ENCODE measurements at regions not wholly inside any gene's neighbourhood (a gene's known extent, or its start where the extent isn't known, plus 50 kb on each side); places are given as distances from the start of the nearest gene placed in this dataset.

DNA sequence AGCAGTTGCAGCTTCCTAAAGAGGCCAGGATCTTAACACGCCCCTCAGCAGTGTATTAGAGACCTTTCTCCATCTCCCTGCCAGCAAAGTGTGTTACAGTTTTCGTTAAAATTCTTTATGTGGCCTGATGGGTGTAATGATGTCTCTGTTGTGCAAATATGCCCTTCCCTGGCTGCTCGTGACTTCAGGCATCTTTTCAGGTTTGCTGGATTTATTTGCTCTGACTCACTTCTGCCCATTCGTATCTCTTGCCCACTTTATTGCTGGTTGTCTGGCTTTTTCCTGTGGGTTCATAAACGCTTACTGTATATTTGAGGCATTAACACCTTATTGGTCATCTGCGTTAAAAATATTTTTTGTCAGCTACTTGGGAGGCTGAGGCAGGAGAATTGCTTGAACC, 134.5 kb downstream of the ASB1 start:
- H3K27ac ChIP-seq: no peak overlapping the region
- no peak for DNase-seq (ENCODE audit: low spot score)
- H3K4me3 ChIP-seq: no peak overlapping the region
- TF ChIP-seq, protein P1, sequence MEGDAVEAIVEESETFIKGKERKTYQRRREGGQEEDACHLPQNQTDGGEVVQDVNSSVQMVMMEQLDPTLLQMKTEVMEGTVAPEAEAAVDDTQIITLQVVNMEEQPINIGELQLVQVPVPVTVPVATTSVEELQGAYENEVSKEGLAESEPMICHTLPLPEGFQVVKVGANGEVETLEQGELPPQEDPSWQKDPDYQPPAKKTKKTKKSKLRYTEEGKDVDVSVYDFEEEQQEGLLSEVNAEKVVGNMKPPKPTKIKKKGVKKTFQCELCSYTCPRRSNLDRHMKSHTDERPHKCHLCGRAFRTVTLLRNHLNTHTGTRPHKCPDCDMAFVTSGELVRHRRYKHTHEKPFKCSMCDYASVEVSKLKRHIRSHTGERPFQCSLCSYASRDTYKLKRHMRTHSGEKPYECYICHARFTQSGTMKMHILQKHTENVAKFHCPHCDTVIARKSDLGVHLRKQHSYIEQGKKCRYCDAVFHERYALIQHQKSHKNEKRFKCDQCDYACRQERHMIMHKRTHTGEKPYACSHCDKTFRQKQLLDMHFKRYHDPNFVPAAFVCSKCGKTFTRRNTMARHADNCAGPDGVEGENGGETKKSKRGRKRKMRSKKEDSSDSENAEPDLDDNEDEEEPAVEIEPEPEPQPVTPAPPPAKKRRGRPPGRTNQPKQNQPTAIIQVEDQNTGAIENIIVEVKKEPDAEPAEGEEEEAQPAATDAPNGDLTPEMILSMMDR (IDR thresholded peaks at IDR 0.05): no peak

DNA sequence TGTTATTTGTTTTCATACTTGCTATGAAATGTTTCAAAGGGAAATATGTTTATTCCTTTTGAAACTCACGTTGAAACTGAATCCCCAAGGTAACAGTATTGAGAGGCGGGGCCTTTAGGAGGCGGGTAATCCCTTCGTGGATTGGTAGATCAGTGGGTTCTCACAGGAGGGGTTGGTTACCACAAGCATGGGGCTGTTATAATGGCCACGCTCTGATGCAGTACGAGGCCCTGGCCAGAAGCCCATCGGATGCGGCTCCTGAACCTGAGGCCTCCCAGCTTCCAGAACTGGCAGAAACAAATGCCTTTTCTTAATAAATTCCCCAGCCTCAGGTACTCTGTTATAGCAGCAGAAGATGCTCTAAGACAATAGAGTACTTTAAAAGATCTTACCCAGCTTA, 135.7 kb downstream of the ASB1 start:
- no peak for DNase-seq (ENCODE audit: low spot score)
- no peak overlapping the region for H3K4me3 ChIP-seq
- TF ChIP-seq, protein P1 (IDR thresholded peaks at IDR 0.05): no peak
- no peak overlapping the region for H3K27ac ChIP-seq

DNA sequence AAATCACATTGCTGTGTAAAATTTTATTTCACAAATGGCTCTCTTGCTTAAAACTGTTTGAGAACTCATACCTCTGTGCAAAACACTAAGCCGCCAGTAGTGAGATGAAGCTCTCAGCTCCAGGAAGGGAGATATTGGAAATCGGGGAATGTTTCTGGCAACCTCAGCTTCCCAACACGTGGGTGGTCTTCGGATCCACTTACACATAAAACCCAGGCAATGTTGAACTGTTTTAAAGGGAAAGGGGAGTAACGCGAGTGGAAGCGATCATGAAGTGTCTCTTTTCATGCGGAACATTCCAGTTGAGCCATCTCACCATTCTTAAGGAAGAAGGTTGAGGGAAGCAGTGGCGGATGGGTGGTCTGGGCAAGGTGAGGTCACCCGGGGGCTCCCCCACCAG, 136.8 kb downstream of the ASB1 start:
- DNase-seq (ENCODE audit: low spot score): no peak
- TF ChIP-seq, protein P1 (IDR thresholded peaks at IDR 0.05): no peak
- H3K27ac ChIP-seq: no peak overlapping the region
- H3K4me3 ChIP-seq: no peak overlapping the region

DNA sequence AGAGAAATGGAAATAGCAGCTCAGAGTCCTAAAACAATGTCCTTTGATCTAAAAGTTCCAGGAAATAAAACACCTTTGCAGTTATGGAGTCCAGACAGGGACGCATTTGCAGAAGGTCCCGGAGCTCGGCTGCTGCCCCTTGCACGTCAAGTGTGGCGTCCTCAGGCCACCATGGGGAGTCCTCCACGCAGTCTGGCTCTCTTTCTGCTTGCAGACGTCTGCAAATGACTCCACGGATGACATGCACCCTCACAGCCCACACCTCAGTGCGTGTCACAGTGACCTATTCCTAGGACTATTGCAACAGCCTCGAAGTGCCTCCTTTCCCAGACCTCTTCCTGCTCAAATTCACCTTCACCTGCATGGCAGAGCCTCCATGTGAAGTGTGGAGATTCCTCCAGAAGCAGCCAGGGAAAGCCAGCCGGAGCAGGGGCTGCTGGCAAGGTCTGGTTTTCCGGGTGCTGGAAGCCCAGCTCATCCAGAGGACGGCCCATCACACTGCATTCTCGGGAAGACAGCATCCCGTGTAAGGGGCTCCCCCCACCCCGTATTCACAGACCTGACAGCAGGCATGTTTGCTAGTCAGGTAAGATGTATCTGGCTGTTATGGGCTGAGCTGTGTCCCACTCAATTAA, 137.7 kb downstream of the ASB1 start:
- Histone ChIP-seq H3K27ac (no peak overlapping the region), H3K4me3 (no peak overlapping the region)
- no peak for DNase-seq (ENCODE audit: low spot score)
- TF ChIP-seq, protein P1 (IDR thresholded peaks at IDR 0.05): no peak

DNA sequence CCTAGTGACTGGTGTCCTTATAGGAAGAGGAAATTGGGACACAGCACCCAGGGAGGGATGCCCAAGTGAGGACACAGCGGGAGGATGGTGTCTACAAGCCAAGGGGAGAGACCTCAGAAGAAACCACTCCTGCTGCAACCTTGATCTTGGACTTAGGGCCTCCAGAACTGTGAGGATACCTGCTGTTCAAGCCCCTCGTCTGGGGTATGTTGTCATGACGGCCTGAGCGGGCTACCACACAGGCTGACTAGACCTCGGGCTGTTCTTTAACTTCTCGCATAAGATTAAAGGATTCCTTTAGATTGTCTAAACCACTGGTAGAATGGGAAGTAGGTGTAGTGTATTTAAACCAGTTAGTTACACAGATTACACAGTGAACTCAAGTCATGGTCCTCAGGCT, 138.3 kb downstream of the ASB1 start:
- Histone ChIP-seq H3K27ac (no peak overlapping the region), H3K4me3 (no peak overlapping the region)
- DNase-seq (ENCODE audit: low spot score): no peak
- TF ChIP-seq, protein P1 (IDR thresholded peaks at IDR 0.05): no peak

DNA sequence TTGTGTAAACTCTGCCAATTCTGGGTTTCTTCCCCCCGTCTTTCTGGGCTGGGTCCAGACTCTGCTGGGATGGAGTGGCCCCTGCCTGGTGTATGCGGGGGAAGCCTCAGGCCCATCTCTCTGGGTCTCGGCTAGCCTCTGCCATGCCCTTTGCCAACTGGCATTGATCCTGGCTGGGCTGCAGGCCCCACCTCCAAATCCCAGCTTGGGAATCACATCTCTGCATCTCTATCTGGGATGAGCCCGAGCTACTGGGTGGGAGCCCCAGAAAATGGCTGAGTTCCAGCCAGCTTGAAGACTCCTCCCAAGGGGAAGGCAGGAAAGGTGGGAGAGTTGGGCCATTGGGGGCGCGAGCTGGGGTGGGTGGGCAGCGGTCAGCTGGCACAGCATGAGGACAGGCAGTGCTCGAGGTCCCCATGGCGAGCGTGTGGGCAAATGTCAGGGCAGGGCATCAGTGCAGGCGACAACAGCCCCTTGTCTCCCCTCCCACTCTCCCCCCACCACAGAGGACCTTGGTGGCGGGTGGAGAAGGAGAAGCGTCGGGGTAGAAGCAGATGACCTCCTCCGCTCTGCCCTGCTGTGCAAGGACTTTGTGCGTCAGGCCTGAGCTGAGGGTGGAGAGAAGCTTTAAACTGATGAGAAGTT, 139.4 kb downstream of the ASB1 start:
- TF ChIP-seq, protein P1 (IDR thresholded peaks at IDR 0.05): no peak
- no peak for DNase-seq (ENCODE audit: low spot score)
- Histone ChIP-seq H3K4me3 (no peak overlapping the region), H3K27ac (no peak overlapping the region)

Measured in coronary artery (tissue), 2 donors.